HepG2 (cell line): ENCODE measurements at regions not wholly inside any gene's neighbourhood (a gene's known extent, or its start where the extent isn't known, plus 50 kb on each side); places are given as distances from the start of the nearest gene placed in this dataset.

ENCODE experiments used
- CEBPB ChIP-seq: IDR thresholded peaks from 2 replicates; pipeline ENCODE4 v1.6.1; 2011; ENCODE audit warnings: low read depth, low read length, improper control_type of control experiment, borderline replicate concordance
- EEA1 ChIP-seq: sonication (generic); formaldehyde crosslinking; IDR thresholded peaks from 2 replicates; pipeline ENCODE4 v1.5.1; 2020; ENCODE audit warnings: mild to moderate bottlenecking, missing genetic modification reagents, borderline replicate concordance
- FOSL2 ChIP-seq: sonication (generic); formaldehyde crosslinking; IDR thresholded peaks from 2 replicates; pipeline ENCODE4 v1.4.0; 2020; ENCODE audit warnings: missing genetic modification reagents
- FOXA3 ChIP-seq: IDR thresholded peaks from 2 replicates; pipeline ENCODE4 v1.6.1; 2016; ENCODE audit warnings: missing genetic modification reagents, missing compliant biosample characterization
- FOXC1 ChIP-seq: sonication (generic); formaldehyde crosslinking; IDR thresholded peaks from 2 replicates; pipeline ENCODE4 v1.8.0; 2022; ENCODE audit warnings: mild to moderate bottlenecking, missing genetic modification reagents, borderline replicate concordance
- KDM5A ChIP-seq: fragments of 200-600 bp; sonication (generic); IDR thresholded peaks from 2 replicates; pipeline ENCODE4 v1.7.0; 2018; ENCODE audit warnings: antibody characterized with exemption, mild to moderate bottlenecking, low read length, borderline replicate concordance
- KLF16 ChIP-seq, 2 experiments: sonication (generic) in 1 of 2; formaldehyde crosslinking in 1 of 2; IDR thresholded peaks; 2 replicates each; pipeline versions ENCODE4 v1.6.1 to v1.8.0; 2016 to 2023; ENCODE audit warnings: missing genetic modification reagents in 2 of 2, missing compliant biosample characterization in 1 of 2
- RAD21 ChIP-seq: fragments of 450-650 bp; formaldehyde crosslinking; IDR thresholded peaks from 2 replicates; pipeline ENCODE4 v1.5.0; 2020; ENCODE audit warnings: mild to moderate bottlenecking
- SMARCE1 ChIP-seq: fragments of 450-650 bp; IDR thresholded peaks from 2 replicates; pipeline ENCODE4 v1.6.1; 2017; ENCODE audit warnings: borderline replicate concordance
- SRF ChIP-seq: IDR thresholded peaks from 2 replicates; pipeline ENCODE4 v1.6.1; 2011; ENCODE audit warnings: mild to moderate bottlenecking, low read depth, low read length, moderate library complexity
- STAG1 ChIP-seq: sonication (generic); formaldehyde crosslinking; IDR thresholded peaks from 2 replicates; pipeline ENCODE4 v1.4.0; 2020; ENCODE audit warnings: missing genetic modification reagents
- ZFP37 ChIP-seq: sonication (generic); formaldehyde crosslinking; IDR thresholded peaks from 2 replicates; pipeline ENCODE4 v1.4.0; 2020; ENCODE audit warnings: missing genetic modification reagents, borderline replicate concordance
- ZNF280B ChIP-seq: sonication (generic); formaldehyde crosslinking; IDR thresholded peaks from 2 replicates; pipeline ENCODE4 v1.5.0; 2020; ENCODE audit warnings: missing genetic modification reagents, mild to moderate bottlenecking, borderline replicate concordance
- ZNF468 ChIP-seq: sonication (generic); formaldehyde crosslinking; IDR thresholded peaks from 2 replicates; pipeline ENCODE4 v1.8.0; 2022; ENCODE audit warnings: mild to moderate bottlenecking, moderate library complexity, missing genetic modification reagents
- ZNF605 ChIP-seq: sonication (generic); formaldehyde crosslinking; IDR thresholded peaks from 2 replicates; pipeline ENCODE4 v1.8.0; 2022; ENCODE audit warnings: mild to moderate bottlenecking, missing genetic modification reagents
- ZNF780A ChIP-seq: sonication (generic); formaldehyde crosslinking; IDR thresholded peaks from 2 replicates; pipeline ENCODE4 v1.8.0; 2022; ENCODE audit warnings: mild to moderate bottlenecking, missing genetic modification reagents, moderate library complexity
- TF ChIP-seq, protein P1 (sequence below): sonication (generic); formaldehyde crosslinking; IDR thresholded peaks from 2 replicates; pipeline ENCODE4 v1.8.1; 2023; ENCODE audit warnings: mild to moderate bottlenecking, moderate library complexity, missing genetic modification reagents
- TF ChIP-seq, protein P2 (sequence below): sonication (generic); formaldehyde crosslinking; IDR thresholded peaks from 2 replicates; pipeline ENCODE4 v1.4.0; 2020; ENCODE audit warnings: missing genetic modification reagents, borderline replicate concordance
- TF ChIP-seq, protein P3 (sequence below): sonication (generic); formaldehyde crosslinking; conservative IDR thresholded peaks from 2 replicates; pipeline ENCODE4 v1.8.0; 2022; ENCODE audit warnings: mild to moderate bottlenecking, moderate library complexity, missing genetic modification reagents

DNA sequence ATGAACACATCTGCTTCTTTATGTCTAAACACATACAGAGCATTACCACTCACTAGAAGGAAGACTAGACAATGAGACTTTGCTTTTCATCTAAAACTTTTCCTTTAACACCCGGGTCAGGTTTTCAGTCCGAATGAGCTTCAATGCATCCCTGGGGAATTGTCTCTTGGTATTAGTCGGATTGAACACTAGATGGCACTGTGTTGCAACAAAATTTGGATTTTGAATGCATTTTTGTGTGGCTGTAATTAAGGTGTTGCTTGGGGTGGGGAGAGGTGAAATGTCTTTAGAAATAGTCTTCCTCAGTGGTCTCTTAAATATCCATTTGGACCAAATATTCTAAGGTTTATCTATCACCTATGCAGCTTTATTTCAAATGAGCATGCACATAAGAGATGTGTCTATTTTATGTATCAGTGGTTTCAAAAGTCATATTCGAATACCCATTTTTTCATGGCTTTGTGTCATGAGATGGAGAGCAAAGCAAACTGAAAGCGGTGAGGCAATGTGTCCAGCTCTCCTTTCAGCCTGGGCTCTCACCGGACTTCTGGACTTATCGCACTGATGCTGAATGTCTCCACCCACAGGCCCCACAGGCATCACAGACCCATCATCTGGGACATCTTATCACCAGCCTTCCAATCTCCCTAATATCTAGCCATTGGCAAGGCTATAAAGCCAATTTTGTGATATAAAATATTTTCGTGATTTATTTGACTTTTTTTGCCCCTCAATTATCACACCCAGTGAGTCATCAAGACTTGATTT lies 510.3 kb downstream of the RNF144A start (continued):
- no peak for TF ChIP-seq FOXC1
- TF ChIP-seq, protein P1, sequence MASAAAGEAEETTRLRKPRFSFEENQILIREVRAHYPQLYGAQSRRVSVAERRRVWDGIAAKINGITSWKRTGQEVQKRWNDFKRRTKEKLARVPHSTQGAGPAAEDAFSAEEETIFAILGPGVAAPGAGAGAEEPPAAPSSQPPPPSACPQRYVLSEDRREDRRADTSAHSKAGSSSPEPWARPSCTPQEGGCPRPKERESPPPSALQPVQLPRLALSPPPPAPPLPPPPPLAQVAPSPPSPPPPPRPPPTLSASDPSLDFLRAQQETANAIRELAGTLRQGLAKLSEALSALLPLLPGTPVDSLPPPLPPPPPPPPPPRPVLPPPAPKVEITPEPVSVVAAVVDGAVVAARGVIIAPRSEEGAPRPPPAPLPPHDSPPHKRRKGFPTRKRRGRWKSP (CRISPR knock-in tag): no peak
- TF ChIP-seq EEA1 (CRISPR knock-in tag): no peak
- no peak for TF ChIP-seq CEBPB
- TF ChIP-seq, protein P2, sequence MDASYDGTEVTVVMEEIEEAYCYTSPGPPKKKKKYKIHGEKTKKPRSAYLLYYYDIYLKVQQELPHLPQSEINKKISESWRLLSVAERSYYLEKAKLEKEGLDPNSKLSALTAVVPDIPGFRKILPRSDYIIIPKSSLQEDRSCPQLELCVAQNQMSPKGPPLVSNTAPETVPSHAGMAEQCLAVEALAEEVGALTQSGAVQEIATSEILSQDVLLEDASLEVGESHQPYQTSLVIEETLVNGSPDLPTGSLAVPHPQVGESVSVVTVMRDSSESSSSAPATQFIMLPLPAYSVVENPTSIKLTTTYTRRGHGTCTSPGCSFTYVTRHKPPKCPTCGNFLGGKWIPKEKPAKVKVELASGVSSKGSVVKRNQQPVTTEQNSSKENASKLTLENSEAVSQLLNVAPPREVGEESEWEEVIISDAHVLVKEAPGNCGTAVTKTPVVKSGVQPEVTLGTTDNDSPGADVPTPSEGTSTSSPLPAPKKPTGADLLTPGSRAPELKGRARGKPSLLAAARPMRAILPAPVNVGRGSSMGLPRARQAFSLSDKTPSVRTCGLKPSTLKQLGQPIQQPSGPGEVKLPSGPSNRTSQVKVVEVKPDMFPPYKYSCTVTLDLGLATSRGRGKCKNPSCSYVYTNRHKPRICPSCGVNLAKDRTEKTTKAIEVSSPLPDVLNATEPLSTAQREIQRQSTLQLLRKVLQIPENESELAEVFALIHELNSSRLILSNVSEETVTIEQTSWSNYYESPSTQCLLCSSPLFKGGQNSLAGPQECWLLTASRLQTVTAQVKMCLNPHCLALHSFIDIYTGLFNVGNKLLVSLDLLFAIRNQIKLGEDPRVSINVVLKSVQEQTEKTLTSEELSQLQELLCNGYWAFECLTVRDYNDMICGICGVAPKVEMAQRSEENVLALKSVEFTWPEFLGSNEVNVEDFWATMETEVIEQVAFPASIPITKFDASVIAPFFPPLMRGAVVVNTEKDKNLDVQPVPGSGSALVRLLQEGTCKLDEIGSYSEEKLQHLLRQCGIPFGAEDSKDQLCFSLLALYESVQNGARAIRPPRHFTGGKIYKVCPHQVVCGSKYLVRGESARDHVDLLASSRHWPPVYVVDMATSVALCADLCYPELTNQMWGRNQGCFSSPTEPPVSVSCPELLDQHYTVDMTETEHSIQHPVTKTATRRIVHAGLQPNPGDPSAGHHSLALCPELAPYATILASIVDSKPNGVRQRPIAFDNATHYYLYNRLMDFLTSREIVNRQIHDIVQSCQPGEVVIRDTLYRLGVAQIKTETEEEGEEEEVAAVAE: no peak
- TF ChIP-seq SRF: no peak
- 0 out of 2 replicates have a peak, but pooled peaks have one; percentile 16 for TF ChIP-seq FOXA3 (CRISPR knock-in tag)
- TF ChIP-seq ZNF780A (CRISPR knock-in tag): no peak
- TF ChIP-seq ZFP37 (CRISPR knock-in tag): no peak
- TF ChIP-seq KLF16 (CRISPR knock-in tag; IDR thresholded peaks at IDR 0.05): 0 out of 4 replicates have a peak, but pooled peaks of 1 of the 2 experiments have one; percentile 17
- TF ChIP-seq RAD21 (CRISPR knock-in tag): peak; percentile 51; the same call in 1 of the 2 replicates
- peak; percentile 91 for TF ChIP-seq STAG1 (CRISPR knock-in tag)
- no peak for TF ChIP-seq SMARCE1
- no peak for TF ChIP-seq KDM5A
- no peak for TF ChIP-seq ZNF468
- TF ChIP-seq, protein P3, sequence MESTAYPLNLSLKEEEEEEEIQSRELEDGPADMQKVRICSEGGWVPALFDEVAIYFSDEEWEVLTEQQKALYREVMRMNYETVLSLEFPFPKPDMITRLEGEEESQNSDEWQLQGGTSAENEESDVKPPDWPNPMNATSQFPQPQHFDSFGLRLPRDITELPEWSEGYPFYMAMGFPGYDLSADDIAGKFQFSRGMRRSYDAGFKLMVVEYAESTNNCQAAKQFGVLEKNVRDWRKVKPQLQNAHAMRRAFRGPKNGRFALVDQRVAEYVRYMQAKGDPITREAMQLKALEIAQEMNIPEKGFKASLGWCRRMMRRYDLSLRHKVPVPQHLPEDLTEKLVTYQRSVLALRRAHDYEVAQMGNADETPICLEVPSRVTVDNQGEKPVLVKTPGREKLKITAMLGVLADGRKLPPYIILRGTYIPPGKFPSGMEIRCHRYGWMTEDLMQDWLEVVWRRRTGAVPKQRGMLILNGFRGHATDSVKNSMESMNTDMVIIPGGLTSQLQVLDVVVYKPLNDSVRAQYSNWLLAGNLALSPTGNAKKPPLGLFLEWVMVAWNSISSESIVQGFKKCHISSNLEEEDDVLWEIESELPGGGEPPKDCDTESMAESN: no peak
- TF ChIP-seq ZNF605: no peak
- no peak for TF ChIP-seq ZNF280B (CRISPR knock-in tag)
- TF ChIP-seq FOSL2 (CRISPR knock-in tag): no peak
